Activated B cell treated with CpG ODN at 0.5 μM for 24 hours (primary cell): ENCODE measurements at regions not wholly inside any gene's neighbourhood (a gene's known extent, or its start where the extent isn't known, plus 50 kb on each side); places are given as distances from the start of the nearest gene placed in this dataset.

ENCODE experiments used
- ATAC-seq: fragments of 200-7000 bp; cut with Tn5 transposase; one replicate; pipeline ENCODE4 v1.10.0; 2021; ENCODE audit warnings: low read depth, mild to moderate bottlenecking, moderate library complexity
- CTCF ChIA-PET: fragments of 350-600 bp; sonication (Branson Sonifier 250); formaldehyde crosslinking; loops from one replicate; lab custom pipeline; 2021; ENCODE audit warnings: antibody characterized with exemption; lab: Charles Lee
- POLR2A ChIA-PET: fragments of 350-600 bp; sonication (Branson Sonifier 250); formaldehyde crosslinking; loops from one replicate; lab custom pipeline; 2021; ENCODE audit warnings: antibody characterized with exemption; lab: Charles Lee
- DNase-seq: peaks from one replicate; pipeline ENCODE4 v3.0.0; 2022
- H3K27ac Mint-ChIP-seq: one replicate; pipeline ENCODE4 v1.8.0; 2020; ENCODE audit warnings: mixed read lengths
- H3K27me3 Mint-ChIP-seq: one replicate; pipeline ENCODE4 v1.8.0; 2021; ENCODE audit warnings: mixed read lengths
- H3K36me3 Mint-ChIP-seq: one replicate; pipeline ENCODE4 v1.8.0; 2021; ENCODE audit warnings: low read depth, mixed read lengths
- H3K4me1 Mint-ChIP-seq: one replicate; pipeline ENCODE4 v1.8.0; 2021; ENCODE audit warnings: mixed read lengths
- H3K4me3 Mint-ChIP-seq: one replicate; pipeline ENCODE4 v1.8.0; 2020; ENCODE audit warnings: mild to moderate bottlenecking, mixed read lengths
- H3K9me3 Mint-ChIP-seq: one replicate; pipeline ENCODE4 v1.8.0; 2020; ENCODE audit warnings: mixed read lengths
- CTCF ChIP-seq: fragments of 200-600 bp; IDR thresholded peaks from one replicate; pipeline ENCODE4 v1.8.0; 2022; ENCODE audit warnings: antibody characterized with exemption, mild to moderate bottlenecking
- intact Hi-C: fragments of 100-400 bp; cut with micrococcal nuclease; formaldehyde crosslinking; loops from one replicate; pipeline ENCODE4 v1.15.1; 2024

GRCh38 chr4:173748353-173748752 is 218.3 kb upstream of the HAND2 start:
- Mint-ChIP-seq H3K36me3 (no peaks in the 10 kb centered on the region), H3K27ac (no peak overlapping the region), H3K4me1 (no peaks in the 10 kb centered on the region), H3K9me3 (no peaks in the 10 kb centered on the region), H3K27me3 (no peaks in the 10 kb centered on the region), H3K4me3 (no peak overlapping the region)
- ATAC-seq (no peak), DNase-seq (no peak)
- ChIA-PET CTCF (no interaction called here), POLR2A (no interaction called here)
- intact Hi-C loops, result no loop called here
- TF ChIP-seq CTCF, result no peak

- intact Hi-C loops, result no loop called here
- CTCF ChIA-PET, result no interaction called here
- Mint-ChIP-seq H3K27ac (no peak overlapping the region), H3K27me3 (no peaks in the 10 kb centered on the region), H3K9me3 (no peaks in the 10 kb centered on the region), H3K4me3 (no peak overlapping the region), H3K4me1 (no peaks in the 10 kb centered on the region), H3K36me3 (no peaks in the 10 kb centered on the region)
- POLR2A ChIA-PET, result no interaction called here
- ATAC-seq, result no peak
- no peak for DNase-seq
- TF ChIP-seq CTCF, result no peak
Observed at GRCh38 chr4:173747537-173748257, 217.7 kb upstream of the HAND2 start.

GRCh38 chr4:173746424-173746823 is 216.4 kb upstream of the HAND2 start:
- H3K9me3 Mint-ChIP-seq, result no peaks in the 10 kb centered on the region
- POLR2A ChIA-PET, result no interaction called here
- H3K36me3 Mint-ChIP-seq, result no peaks in the 10 kb centered on the region
- H3K4me1 Mint-ChIP-seq, result no peaks in the 10 kb centered on the region
- H3K27ac Mint-ChIP-seq, result no peak overlapping the region
- H3K27me3 Mint-ChIP-seq, result no peaks in the 10 kb centered on the region
- H3K4me3 Mint-ChIP-seq, result no peak overlapping the region
- DNase-seq (no peak), ATAC-seq (no peak)
- intact Hi-C loops, result no loop called here
- CTCF ChIA-PET, result no interaction called here
- no peak for TF ChIP-seq CTCF

GRCh38 chr4:173745765-173746164 is 215.7 kb upstream of the HAND2 start:
- ChIA-PET POLR2A (no interaction called here), CTCF (no interaction called here)
- Mint-ChIP-seq H3K9me3 (no peaks in the 10 kb centered on the region), H3K4me1 (no peaks in the 10 kb centered on the region), H3K36me3 (no peaks in the 10 kb centered on the region), H3K27ac (no peak overlapping the region), H3K4me3 (no peak overlapping the region), H3K27me3 (no peaks in the 10 kb centered on the region)
- TF ChIP-seq CTCF, result no peak
- intact Hi-C loops, result no loop called here
- DNase-seq, result no peak
- ATAC-seq, result no peak

- Mint-ChIP-seq H3K36me3 (no peaks in the 10 kb centered on the region), H3K4me3 (no peak overlapping the region)
Observed at GRCh38 chr4:173736840-173737239, 206.8 kb upstream of the HAND2 start.

More at GRCh38 chr4:173736840-173737239, 206.8 kb upstream of the HAND2 start:
- ATAC-seq (no peak), DNase-seq (no peak)
- POLR2A ChIA-PET, result no interaction called here
- no peaks in the 10 kb centered on the region for H3K4me1 Mint-ChIP-seq
- no peaks in the 10 kb centered on the region for H3K27me3 Mint-ChIP-seq
- TF ChIP-seq CTCF, result no peak
- H3K27ac Mint-ChIP-seq, result no peak overlapping the region
- no peaks in the 10 kb centered on the region for H3K9me3 Mint-ChIP-seq
- intact Hi-C loops, result no loop called here
- CTCF ChIA-PET, result no interaction called here
